IMR-90 (cell line): ENCODE measurements at regions not wholly inside any gene's neighbourhood (a gene's known extent, or its start where the extent isn't known, plus 50 kb on each side); places are given as distances from the start of the nearest gene placed in this dataset.

Experiments used
- ATAC-seq: fragments of 200-7000 bp; cut with Tn5 transposase; 2 replicates; pipeline ENCODE4 v1.9.1; 2020; ENCODE audit warnings: low read depth, mild to moderate bottlenecking, moderate library complexity
- BruUV-seq: library from RNA; stranded (reverse); fragments of 400-500 nt; replicated peaks from 2 replicates; lab custom pipeline; 2021; lab: Mats Ljungman, UMichigan
- CTCF ChIA-PET: fragments of 300-600 bp; formaldehyde crosslinking; extraction: SDS; loops from one replicate; lab custom pipeline; 2021; ENCODE audit warnings: antibody characterized with exemption; lab: Yijun Ruan, JAX
- POLR2A ChIA-PET: fragments of 300-600 bp; sonication (Branson Sonifier 250); formaldehyde crosslinking; loops from one replicate; lab custom pipeline; 2022; ENCODE audit warnings: antibody characterized with exemption; ENCODE audit not compliant: unreplicated experiment; lab: Charles Lee
- DNase-seq: peaks from one replicate; pipeline ENCODE4 v3.0.0; 2013
- H2AFZ ChIP-seq: replicated peaks from 2 replicates; pipeline ENCODE3; 2013; ENCODE audit warnings: low read length, mild to moderate bottlenecking; ENCODE audit not compliant: poor library complexity
- H2AK5ac ChIP-seq: 2 replicates; pipeline ENCODE4 v1.6.1; 2013; ENCODE audit warnings: low read depth, low read length, inconsistent platforms
- H2AK9ac ChIP-seq: replicated peaks from 2 replicates; pipeline ENCODE3; 2013; ENCODE audit warnings: mild to moderate bottlenecking, low read depth, low read length, moderate library complexity; ENCODE audit not compliant: poor library complexity
- H2BK120ac ChIP-seq: 2 replicates; pipeline ENCODE4 v1.6.1; 2013; ENCODE audit warnings: low read depth, low read length, inconsistent platforms
- H2BK15ac ChIP-seq: 3 replicates; pipeline ENCODE4 v1.6.1; 2013; ENCODE audit warnings: low read depth, low read length, inconsistent platforms
- H2BK20ac ChIP-seq: 2 replicates; pipeline ENCODE4 v1.6.1; 2013; ENCODE audit warnings: low read depth, mild to moderate bottlenecking, inconsistent platforms, low read length, moderate library complexity
- H2BK5ac ChIP-seq: 2 replicates; pipeline ENCODE4 v1.6.1; 2013; ENCODE audit warnings: mild to moderate bottlenecking, low read depth, low read length, inconsistent platforms; ENCODE audit not compliant: poor library complexity, severe bottlenecking
- H3K14ac ChIP-seq: replicated peaks from 2 replicates; pipeline ENCODE4 v1.6.1; 2013; ENCODE audit warnings: low read depth, low read length, inconsistent platforms
- H3K18ac ChIP-seq: 2 replicates; pipeline ENCODE4 v1.6.1; 2013; ENCODE audit warnings: low read depth, low read length, control low read depth
- H3K23ac ChIP-seq: 2 replicates; pipeline ENCODE4 v1.6.1; 2013; ENCODE audit warnings: low read depth, low read length, inconsistent platforms
- H3K27ac ChIP-seq: 2 replicates; pipeline ENCODE4 v1.5.1; 2013; ENCODE audit warnings: mild to moderate bottlenecking, control low read depth, low read length; ENCODE audit not compliant: insufficient read depth
- H3K27me3 ChIP-seq: 2 replicates; pipeline ENCODE4 v1.6.1; 2013; ENCODE audit warnings: low read length; ENCODE audit not compliant: control insufficient read depth, insufficient read depth
- H3K36me3 ChIP-seq: 2 replicates; pipeline ENCODE4 v1.6.1; 2013; ENCODE audit warnings: low read length, mixed read lengths; ENCODE audit not compliant: control insufficient read depth, insufficient read depth
- H3K4ac ChIP-seq: 2 replicates; pipeline ENCODE4 v1.6.1; 2013; ENCODE audit warnings: low read depth, low read length, inconsistent platforms
- H3K4me1 ChIP-seq: 2 replicates; pipeline ENCODE4 v1.6.1; 2013; ENCODE audit warnings: low read length, mixed read lengths; ENCODE audit not compliant: control insufficient read depth, insufficient read depth
- H3K4me2 ChIP-seq: 2 replicates; pipeline ENCODE4 v1.6.1; 2013; ENCODE audit warnings: low read depth, mild to moderate bottlenecking, control low read depth, low read length, moderate library complexity
- H3K4me3 ChIP-seq: 2 replicates; pipeline ENCODE4 v1.5.1; 2013; ENCODE audit warnings: low read depth, mild to moderate bottlenecking, control low read depth, low read length, moderate library complexity; ENCODE audit not compliant: insufficient read depth
- H3K56ac ChIP-seq: 2 replicates; pipeline ENCODE4 v1.6.1; 2013; ENCODE audit warnings: low read length, inconsistent platforms; ENCODE audit not compliant: insufficient read depth; ENCODE audit errors: extremely low read depth
- H3K79me1 ChIP-seq, 2 experiments: 2 replicates each; pipeline ENCODE4 v1.6.1; 2013; ENCODE audit warnings: low read length in 2 of 2, inconsistent platforms in 1 of 2, low read depth in 1 of 2
- H3K9ac ChIP-seq: 2 replicates; pipeline ENCODE4 v1.6.1; 2013; ENCODE audit warnings: low read depth, low read length, control low read depth
- H3K9me1 ChIP-seq: 2 replicates; pipeline ENCODE4 v1.6.1; 2013; ENCODE audit warnings: low read length, inconsistent platforms; ENCODE audit not compliant: insufficient read depth
- H3K9me3 ChIP-seq: 2 replicates; pipeline ENCODE4 v1.6.1; 2013; ENCODE audit warnings: low read length; ENCODE audit not compliant: control insufficient read depth, insufficient read depth
- H4K20me1 ChIP-seq: 2 replicates; pipeline ENCODE4 v1.6.1; 2013; ENCODE audit warnings: low read length, inconsistent platforms; ENCODE audit not compliant: insufficient read depth
- H4K5ac ChIP-seq: 2 replicates; pipeline ENCODE4 v1.6.1; 2013; ENCODE audit warnings: mild to moderate bottlenecking, low read depth, low read length, control low read depth
- H4K8ac ChIP-seq, 2 experiments: 2 replicates each; pipeline ENCODE4 v1.6.1; 2013; ENCODE audit warnings: low read depth in 2 of 2, low read length in 2 of 2, control low read depth in 1 of 2, inconsistent platforms in 1 of 2
- H4K91ac ChIP-seq: 2 replicates; pipeline ENCODE4 v1.6.1; 2013; ENCODE audit warnings: low read depth, low read length, inconsistent platforms; ENCODE audit not compliant: insufficient read depth
- BHLHE40 ChIP-seq: fragments of 150-350 bp; IDR thresholded peaks from 2 replicates; pipeline ENCODE4 v1.6.1; 2016; ENCODE audit warnings: mild to moderate bottlenecking, low read depth, low read length
- RAD21 ChIP-seq: IDR thresholded peaks from 2 replicates; pipeline ENCODE4 v1.6.1; 2012; ENCODE audit warnings: low read length, improper control_type of control experiment
- WGBS, 2 experiments: methylation state at CpG; one replicate each; pipeline versions ENCODE4 v1.1.5 to v1.1.7; 2013; ENCODE audit warnings: missing lambda C conversion rate in 2 of 2; ENCODE audit not compliant: insufficient read length in 1 of 2; ENCODE audit errors: extremely low coverage in 2 of 2; 5-methylcytosine and 5-hydroxymethylcytosine counted together
- dilution Hi-C: fragments of 300-500 bp; cut with HindIII; formaldehyde crosslinking; loops from one replicate; pipeline ENCODE4 v1.14.3; 2018; ENCODE audit warnings: low sequenced_read_pairs; ENCODE audit not compliant: unreplicated experiment
- in situ Hi-C: fragments of 300-500 bp; cut with MboI; formaldehyde crosslinking; loops from 3 replicates; pipeline ENCODE4 v1.14.3; 2019; ENCODE audit warnings: low sequenced_read_pairs, inconsistent platforms, mixed read lengths
- intact Hi-C: fragments of 100-400 bp; cut with micrococcal nuclease; formaldehyde crosslinking; loops from 2 replicates; pipeline ENCODE4 v1.10.0; 2022

DNA sequence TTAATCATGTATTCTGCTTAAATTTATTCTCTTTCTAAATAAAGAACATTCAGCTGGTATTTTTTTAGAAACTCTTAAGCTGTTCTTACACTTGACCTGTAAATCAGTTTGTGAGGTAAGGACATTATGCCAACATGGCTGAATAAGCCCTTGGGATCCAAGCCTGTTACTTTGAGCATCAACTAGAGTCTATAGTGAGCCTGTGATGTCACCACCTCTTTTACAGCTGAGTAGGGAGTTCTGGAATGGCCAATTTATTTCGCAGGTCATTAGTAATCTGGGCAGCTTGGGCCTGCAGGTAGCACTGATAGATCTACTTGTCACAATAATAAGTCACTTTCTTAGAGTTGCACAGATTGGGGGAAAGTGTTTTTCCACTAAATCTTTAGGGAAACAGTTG lies 915.2 kb upstream of the MBL2 start:
- H3K4me3 ChIP-seq: no peak overlapping the region
- H2BK15ac ChIP-seq: no peak overlapping the region
- in situ Hi-C loops (no loop called here), intact Hi-C loops (no loop called here), dilution Hi-C loops (no loop called here)
- DNase-seq: no peak
- H3K9me1 ChIP-seq: no peaks in the 10 kb centered on the region
- H2BK20ac ChIP-seq: no peak overlapping the region
- no peaks in the 10 kb centered on the region for H3K4me1 ChIP-seq
- no peak overlapping the region for H2BK5ac ChIP-seq
- H3K4ac ChIP-seq: no peak overlapping the region
- H4K8ac ChIP-seq: no peak overlapping the region
- H2BK120ac ChIP-seq: no peak overlapping the region
- no peaks in the 10 kb centered on the region for H3K36me3 ChIP-seq
- CTCF ChIA-PET: no interaction called here
- no peak overlapping the region for H2AFZ ChIP-seq
- H4K91ac ChIP-seq: no peak overlapping the region
- H3K27ac ChIP-seq: no peak overlapping the region
- H3K9me3 ChIP-seq: no peaks in the 10 kb centered on the region
- no peak overlapping the region for H2AK9ac ChIP-seq
- no peak overlapping the region for H3K14ac ChIP-seq
- no peak overlapping the region for H3K9ac ChIP-seq
- no peaks in the 10 kb centered on the region for H3K79me1 ChIP-seq
- no TSS peak for BruUV-seq
- H3K23ac ChIP-seq: no peak overlapping the region
- H3K27me3 ChIP-seq: no peaks in the 10 kb centered on the region
- H3K18ac ChIP-seq: no peak overlapping the region
- no peak overlapping the region for H4K5ac ChIP-seq
- TF ChIP-seq BHLHE40: no peak
- TF ChIP-seq RAD21: no peak
- H3K56ac ChIP-seq: no peak overlapping the region
- POLR2A ChIA-PET: no interaction called here
- no peak for ATAC-seq
- no peaks in the 10 kb centered on the region for H4K20me1 ChIP-seq
- no peak overlapping the region for H2AK5ac ChIP-seq
- no CpG with 5 or more reads among the region's 1 CpG for WGBS, 2 experiments
- no peak overlapping the region for H3K4me2 ChIP-seq
